Liver (tissue), 8 donors: ENCODE measurements at regions not wholly inside any gene's neighbourhood (a gene's known extent, or its start where the extent isn't known, plus 50 kb on each side); places are given as distances from the start of the nearest gene placed in this dataset.

Experiments
- DNase-seq: peaks from one replicate; pipeline ENCODE4 v3.0.0-alpha.2; 2017; ENCODE audit warnings: low spot score
- H3K27ac ChIP-seq, 2 donors: one replicate each; pipeline ENCODE4 v1.7.0; 2013; ENCODE audit warnings: inconsistent platforms in 2 of 2, low read length in 2 of 2, control low read depth in 1 of 2, low read depth in 1 of 2, mild to moderate bottlenecking in 1 of 2
- H3K27me3 ChIP-seq, 4 donors: one replicate each; pipeline versions ENCODE4 v1.6.1 to v1.7.0; 2013; ENCODE audit warnings: low read length in 3 of 4, inconsistent platforms in 1 of 4, mild to moderate bottlenecking in 1 of 4, moderate library complexity in 1 of 4; ENCODE audit not compliant: control insufficient read depth in 4 of 4, insufficient read depth in 4 of 4
- H3K36me3 ChIP-seq, 4 donors: one replicate each; pipeline versions ENCODE4 v1.6.1 to v1.7.0; 2013; ENCODE audit warnings: low read length in 3 of 4, mild to moderate bottlenecking in 3 of 4, low read depth in 1 of 4, moderate library complexity in 1 of 4; ENCODE audit not compliant: control insufficient read depth in 4 of 4, insufficient read depth in 3 of 4
- H3K4me1 ChIP-seq, 4 donors: one replicate each; pipeline versions ENCODE4 v1.6.1 to v1.7.0; 2013; ENCODE audit warnings: low read length in 3 of 4, mild to moderate bottlenecking in 3 of 4, moderate library complexity in 1 of 4; ENCODE audit not compliant: control insufficient read depth in 4 of 4, insufficient read depth in 4 of 4
- H3K4me3 ChIP-seq, 3 donors: one replicate each; pipeline versions ENCODE4 v1.6.1 to v1.7.0; 2013; ENCODE audit warnings: low read length in 3 of 3, control low read depth in 1 of 3, low read depth in 1 of 3, mild to moderate bottlenecking in 1 of 3
- H3K9ac ChIP-seq, 2 donors: one replicate each; pipeline ENCODE4 v1.7.0; 2013; ENCODE audit warnings: low read length in 2 of 2, mild to moderate bottlenecking in 2 of 2, moderate library complexity in 2 of 2, control low read depth in 1 of 2, low read depth in 1 of 2
- H3K9me3 ChIP-seq, 4 donors: one replicate each; pipeline versions ENCODE4 v1.6.1 to v1.7.0; 2013; ENCODE audit warnings: low read length in 3 of 4; ENCODE audit not compliant: control insufficient read depth in 4 of 4
- EGR1 ChIP-seq, 2 donors: IDR thresholded peaks; 2 replicates each; pipeline ENCODE4 v1.6.1; 2016 to 2018; ENCODE audit warnings: antibody characterized with exemption in 2 of 2, low read depth in 2 of 2
- FOXA1 ChIP-seq: IDR thresholded peaks from 2 replicates; pipeline ENCODE4 v1.6.1; 2016; ENCODE audit warnings: antibody characterized with exemption
- FOXA2 ChIP-seq: IDR thresholded peaks from 2 replicates; pipeline ENCODE4 v1.6.1; 2016; ENCODE audit warnings: antibody characterized with exemption
- GABPA ChIP-seq, 2 donors: IDR thresholded peaks in 1 of 2; conservative IDR thresholded peaks in 1 of 2; 2 replicates each; pipeline ENCODE4 v1.6.1; 2016; ENCODE audit warnings: antibody characterized with exemption in 2 of 2, mild to moderate bottlenecking in 1 of 2, moderate library complexity in 1 of 2
- HNF4A ChIP-seq, 2 donors: conservative IDR thresholded peaks; 2 replicates each; pipeline ENCODE4 v1.6.1; 2016; ENCODE audit warnings: antibody characterized with exemption in 2 of 2, mild to moderate bottlenecking in 2 of 2
- JUND ChIP-seq, 2 donors: IDR thresholded peaks; 2 replicates each; pipeline ENCODE4 v1.6.1; 2016; ENCODE audit warnings: antibody characterized with exemption in 2 of 2
- NR2F2 ChIP-seq: IDR thresholded peaks from 2 replicates; pipeline ENCODE4 v1.6.1; 2016; ENCODE audit warnings: antibody characterized with exemption
- RAD21 ChIP-seq, 2 donors: IDR thresholded peaks; 2 replicates each; pipeline ENCODE4 v1.6.1; 2016; ENCODE audit warnings: antibody characterized with exemption in 2 of 2, mild to moderate bottlenecking in 2 of 2
- RXRA ChIP-seq, 2 donors: IDR thresholded peaks; 2 replicates each; pipeline ENCODE4 v1.6.1; 2017 to 2018; ENCODE audit warnings: antibody characterized with exemption in 2 of 2, mild to moderate bottlenecking in 1 of 2
- TAF1 ChIP-seq: conservative IDR thresholded peaks from 2 replicates; pipeline ENCODE4 v1.6.1; 2016; ENCODE audit warnings: antibody characterized with exemption, mild to moderate bottlenecking
- WGBS: extraction: QIAGEN DNeasy Blood & Tissue Kit; methylation state at CpG from one replicate; pipeline ENCODE4 v1.1.7; 2013; 5-methylcytosine and 5-hydroxymethylcytosine counted together
- TF ChIP-seq, protein P1 (sequence below): IDR thresholded peaks from 2 replicates; pipeline ENCODE4 v1.6.1; 2016; ENCODE audit warnings: antibody characterized with exemption
- TF ChIP-seq, protein P2 (sequence below): IDR thresholded peaks from 2 replicates; pipeline ENCODE4 v1.6.1; 2016; ENCODE audit warnings: antibody characterized with exemption, mild to moderate bottlenecking
- TF ChIP-seq, protein P3 (sequence below): fragments of 150-350 bp; IDR thresholded peaks from 2 replicates; pipeline ENCODE4 v1.5.1; 2017; ENCODE audit warnings: improper control_type of control experiment, low read depth, low read length; ENCODE audit not compliant: missing input control
- donor health status: healthy.
- donor health status: healthy.
- donor health status: healthy.
- donor health status: healthy.
- donor health status: healthy.

GRCh38 chr5:158164296-158165047, 305.5 kb upstream of the CLINT1 start:
- no peak overlapping the region for H3K27ac ChIP-seq
- no peak for DNase-seq
- no peaks in the 10 kb centered on the region for H3K27me3 ChIP-seq
- H3K9ac ChIP-seq: no peak overlapping the region
- WGBS: 85% methylated on average over 4 of the region's 4 CpGs
- no peaks in the 10 kb centered on the region for H3K9me3 ChIP-seq
- no peak overlapping the region for H3K4me3 ChIP-seq
- TF ChIP-seq FOXA2 (no peak), RXRA (IDR thresholded peaks at IDR 0.05) (no peak), GABPA (IDR thresholded peaks at IDR 0.05 in 1 of 2, conservative IDR thresholded peaks at IDR 0.05 in 1 of 2) (no peak), NR2F2 (no peak), RAD21 (IDR thresholded peaks at IDR 0.05) (no peak), TAF1 (no peak), HNF4A (conservative IDR thresholded peaks at IDR 0.05) (no peak), JUND (IDR thresholded peaks at IDR 0.05) (no peak), EGR1 (IDR thresholded peaks at IDR 0.05; ENCODE audit: low read depth in 2 of 2) (no peak), FOXA1 (no peak)
- TF ChIP-seq, protein P1, sequence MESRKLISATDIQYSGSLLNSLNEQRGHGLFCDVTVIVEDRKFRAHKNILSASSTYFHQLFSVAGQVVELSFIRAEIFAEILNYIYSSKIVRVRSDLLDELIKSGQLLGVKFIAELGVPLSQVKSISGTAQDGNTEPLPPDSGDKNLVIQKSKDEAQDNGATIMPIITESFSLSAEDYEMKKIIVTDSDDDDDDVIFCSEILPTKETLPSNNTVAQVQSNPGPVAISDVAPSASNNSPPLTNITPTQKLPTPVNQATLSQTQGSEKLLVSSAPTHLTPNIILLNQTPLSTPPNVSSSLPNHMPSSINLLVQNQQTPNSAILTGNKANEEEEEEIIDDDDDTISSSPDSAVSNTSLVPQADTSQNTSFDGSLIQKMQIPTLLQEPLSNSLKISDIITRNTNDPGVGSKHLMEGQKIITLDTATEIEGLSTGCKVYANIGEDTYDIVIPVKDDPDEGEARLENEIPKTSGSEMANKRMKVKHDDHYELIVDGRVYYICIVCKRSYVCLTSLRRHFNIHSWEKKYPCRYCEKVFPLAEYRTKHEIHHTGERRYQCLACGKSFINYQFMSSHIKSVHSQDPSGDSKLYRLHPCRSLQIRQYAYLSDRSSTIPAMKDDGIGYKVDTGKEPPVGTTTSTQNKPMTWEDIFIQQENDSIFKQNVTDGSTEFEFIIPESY: no peak
- TF ChIP-seq, protein P2, sequence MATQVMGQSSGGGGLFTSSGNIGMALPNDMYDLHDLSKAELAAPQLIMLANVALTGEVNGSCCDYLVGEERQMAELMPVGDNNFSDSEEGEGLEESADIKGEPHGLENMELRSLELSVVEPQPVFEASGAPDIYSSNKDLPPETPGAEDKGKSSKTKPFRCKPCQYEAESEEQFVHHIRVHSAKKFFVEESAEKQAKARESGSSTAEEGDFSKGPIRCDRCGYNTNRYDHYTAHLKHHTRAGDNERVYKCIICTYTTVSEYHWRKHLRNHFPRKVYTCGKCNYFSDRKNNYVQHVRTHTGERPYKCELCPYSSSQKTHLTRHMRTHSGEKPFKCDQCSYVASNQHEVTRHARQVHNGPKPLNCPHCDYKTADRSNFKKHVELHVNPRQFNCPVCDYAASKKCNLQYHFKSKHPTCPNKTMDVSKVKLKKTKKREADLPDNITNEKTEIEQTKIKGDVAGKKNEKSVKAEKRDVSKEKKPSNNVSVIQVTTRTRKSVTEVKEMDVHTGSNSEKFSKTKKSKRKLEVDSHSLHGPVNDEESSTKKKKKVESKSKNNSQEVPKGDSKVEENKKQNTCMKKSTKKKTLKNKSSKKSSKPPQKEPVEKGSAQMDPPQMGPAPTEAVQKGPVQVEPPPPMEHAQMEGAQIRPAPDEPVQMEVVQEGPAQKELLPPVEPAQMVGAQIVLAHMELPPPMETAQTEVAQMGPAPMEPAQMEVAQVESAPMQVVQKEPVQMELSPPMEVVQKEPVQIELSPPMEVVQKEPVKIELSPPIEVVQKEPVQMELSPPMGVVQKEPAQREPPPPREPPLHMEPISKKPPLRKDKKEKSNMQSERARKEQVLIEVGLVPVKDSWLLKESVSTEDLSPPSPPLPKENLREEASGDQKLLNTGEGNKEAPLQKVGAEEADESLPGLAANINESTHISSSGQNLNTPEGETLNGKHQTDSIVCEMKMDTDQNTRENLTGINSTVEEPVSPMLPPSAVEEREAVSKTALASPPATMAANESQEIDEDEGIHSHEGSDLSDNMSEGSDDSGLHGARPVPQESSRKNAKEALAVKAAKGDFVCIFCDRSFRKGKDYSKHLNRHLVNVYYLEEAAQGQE: no peak
- TF ChIP-seq, protein P3, sequence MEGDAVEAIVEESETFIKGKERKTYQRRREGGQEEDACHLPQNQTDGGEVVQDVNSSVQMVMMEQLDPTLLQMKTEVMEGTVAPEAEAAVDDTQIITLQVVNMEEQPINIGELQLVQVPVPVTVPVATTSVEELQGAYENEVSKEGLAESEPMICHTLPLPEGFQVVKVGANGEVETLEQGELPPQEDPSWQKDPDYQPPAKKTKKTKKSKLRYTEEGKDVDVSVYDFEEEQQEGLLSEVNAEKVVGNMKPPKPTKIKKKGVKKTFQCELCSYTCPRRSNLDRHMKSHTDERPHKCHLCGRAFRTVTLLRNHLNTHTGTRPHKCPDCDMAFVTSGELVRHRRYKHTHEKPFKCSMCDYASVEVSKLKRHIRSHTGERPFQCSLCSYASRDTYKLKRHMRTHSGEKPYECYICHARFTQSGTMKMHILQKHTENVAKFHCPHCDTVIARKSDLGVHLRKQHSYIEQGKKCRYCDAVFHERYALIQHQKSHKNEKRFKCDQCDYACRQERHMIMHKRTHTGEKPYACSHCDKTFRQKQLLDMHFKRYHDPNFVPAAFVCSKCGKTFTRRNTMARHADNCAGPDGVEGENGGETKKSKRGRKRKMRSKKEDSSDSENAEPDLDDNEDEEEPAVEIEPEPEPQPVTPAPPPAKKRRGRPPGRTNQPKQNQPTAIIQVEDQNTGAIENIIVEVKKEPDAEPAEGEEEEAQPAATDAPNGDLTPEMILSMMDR: no peak
- H3K4me1 ChIP-seq: no peaks in the 10 kb centered on the region
- no peaks in the 10 kb centered on the region for H3K36me3 ChIP-seq

- no peak overlapping the region for H3K9ac ChIP-seq
- no peak for DNase-seq
- H3K9me3 ChIP-seq: no peaks in the 10 kb centered on the region
- 87% methylated on average over 9 of the region's 9 CpGs for WGBS
- no peaks in the 10 kb centered on the region for H3K36me3 ChIP-seq
- no peak overlapping the region for H3K4me3 ChIP-seq
- H3K27me3 ChIP-seq: no peaks in the 10 kb centered on the region
- H3K27ac ChIP-seq: no peak overlapping the region
- H3K4me1 ChIP-seq: no peaks in the 10 kb centered on the region
- TF ChIP-seq JUND (IDR thresholded peaks at IDR 0.05) (no peak), RAD21 (IDR thresholded peaks at IDR 0.05) (no peak), NR2F2 (no peak)
- TF ChIP-seq, protein P1: no peak
These were observed 304.7 kb upstream of the CLINT1 start for GRCh38 chr5:158163451-158164295.
